ENCODE measurements at regions not wholly inside any gene's neighbourhood (a gene's known extent, or its start where the extent isn't known, plus 50 kb on each side); places are given as distances from the start of the nearest gene placed in this dataset.
"Not testable (repeated sequence)": the region's sequence is repeated elsewhere in the genome, so short reads cannot be mapped to it uniquely, and the experiment has no call there.

DNA sequence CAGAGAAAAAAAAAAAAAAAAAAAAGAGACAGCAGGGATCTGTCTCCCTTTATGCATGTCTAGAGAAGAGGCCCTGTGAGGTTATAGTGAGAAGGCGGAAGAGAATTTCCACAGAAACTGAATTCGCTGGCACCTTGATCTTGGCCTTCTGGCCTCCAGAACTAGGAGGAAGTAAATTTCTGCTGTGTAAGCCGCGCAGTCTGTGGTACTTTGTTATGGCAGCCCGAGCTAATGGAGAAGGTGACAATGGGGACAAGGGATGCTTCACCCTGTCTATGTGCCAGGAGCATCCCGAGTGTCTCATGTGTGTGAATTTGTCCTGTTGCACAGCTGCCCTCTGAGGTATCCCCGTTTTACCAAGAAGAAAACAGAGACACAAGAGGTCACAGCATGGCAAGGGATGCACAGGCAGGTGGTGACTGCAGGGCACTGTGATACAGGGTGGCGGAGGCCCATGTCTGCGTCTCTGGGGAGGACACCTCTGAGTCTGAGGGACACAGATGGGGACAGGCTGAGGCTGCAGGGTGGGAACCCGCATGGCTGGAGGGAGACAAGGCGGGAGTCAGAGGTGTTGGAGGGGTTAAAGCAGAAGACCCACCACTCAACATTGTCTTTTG is 100.3 kb downstream of the CRLF3 start:
- not testable (repeated sequence) for TF ChIP-seq POLR2AphosphoS5, POLR2A (IDR thresholded peaks at IDR 0.05)
- TF ChIP-seq, protein P1, sequence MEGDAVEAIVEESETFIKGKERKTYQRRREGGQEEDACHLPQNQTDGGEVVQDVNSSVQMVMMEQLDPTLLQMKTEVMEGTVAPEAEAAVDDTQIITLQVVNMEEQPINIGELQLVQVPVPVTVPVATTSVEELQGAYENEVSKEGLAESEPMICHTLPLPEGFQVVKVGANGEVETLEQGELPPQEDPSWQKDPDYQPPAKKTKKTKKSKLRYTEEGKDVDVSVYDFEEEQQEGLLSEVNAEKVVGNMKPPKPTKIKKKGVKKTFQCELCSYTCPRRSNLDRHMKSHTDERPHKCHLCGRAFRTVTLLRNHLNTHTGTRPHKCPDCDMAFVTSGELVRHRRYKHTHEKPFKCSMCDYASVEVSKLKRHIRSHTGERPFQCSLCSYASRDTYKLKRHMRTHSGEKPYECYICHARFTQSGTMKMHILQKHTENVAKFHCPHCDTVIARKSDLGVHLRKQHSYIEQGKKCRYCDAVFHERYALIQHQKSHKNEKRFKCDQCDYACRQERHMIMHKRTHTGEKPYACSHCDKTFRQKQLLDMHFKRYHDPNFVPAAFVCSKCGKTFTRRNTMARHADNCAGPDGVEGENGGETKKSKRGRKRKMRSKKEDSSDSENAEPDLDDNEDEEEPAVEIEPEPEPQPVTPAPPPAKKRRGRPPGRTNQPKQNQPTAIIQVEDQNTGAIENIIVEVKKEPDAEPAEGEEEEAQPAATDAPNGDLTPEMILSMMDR (IDR thresholded peaks at IDR 0.05), result not testable (repeated sequence)
